ENCODE measurements at regions not wholly inside any gene's neighbourhood (a gene's known extent, or its start where the extent isn't known, plus 50 kb on each side); places are given as distances from the start of the nearest gene placed in this dataset.

GRCh38 chr10:111750165-111750849 lies 433.3 kb downstream of the GPAM start:
- TF ChIP-seq POLR2AphosphoS5 (IDR thresholded peaks at IDR 0.05), result no peak
- no peak for TF ChIP-seq POLR2A (IDR thresholded peaks at IDR 0.05)
- TF ChIP-seq, protein P1, sequence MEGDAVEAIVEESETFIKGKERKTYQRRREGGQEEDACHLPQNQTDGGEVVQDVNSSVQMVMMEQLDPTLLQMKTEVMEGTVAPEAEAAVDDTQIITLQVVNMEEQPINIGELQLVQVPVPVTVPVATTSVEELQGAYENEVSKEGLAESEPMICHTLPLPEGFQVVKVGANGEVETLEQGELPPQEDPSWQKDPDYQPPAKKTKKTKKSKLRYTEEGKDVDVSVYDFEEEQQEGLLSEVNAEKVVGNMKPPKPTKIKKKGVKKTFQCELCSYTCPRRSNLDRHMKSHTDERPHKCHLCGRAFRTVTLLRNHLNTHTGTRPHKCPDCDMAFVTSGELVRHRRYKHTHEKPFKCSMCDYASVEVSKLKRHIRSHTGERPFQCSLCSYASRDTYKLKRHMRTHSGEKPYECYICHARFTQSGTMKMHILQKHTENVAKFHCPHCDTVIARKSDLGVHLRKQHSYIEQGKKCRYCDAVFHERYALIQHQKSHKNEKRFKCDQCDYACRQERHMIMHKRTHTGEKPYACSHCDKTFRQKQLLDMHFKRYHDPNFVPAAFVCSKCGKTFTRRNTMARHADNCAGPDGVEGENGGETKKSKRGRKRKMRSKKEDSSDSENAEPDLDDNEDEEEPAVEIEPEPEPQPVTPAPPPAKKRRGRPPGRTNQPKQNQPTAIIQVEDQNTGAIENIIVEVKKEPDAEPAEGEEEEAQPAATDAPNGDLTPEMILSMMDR (IDR thresholded peaks at IDR 0.05), result no peak
- no peak for TF ChIP-seq EP300 (IDR thresholded peaks at IDR 0.05)

All from upper lobe of left lung (tissue), 4 donors.